IPS-20b (cell line): ENCODE measurements at regions not wholly inside any gene's neighbourhood (a gene's known extent, or its start where the extent isn't known, plus 50 kb on each side); places are given as distances from the start of the nearest gene placed in this dataset.

Source experiments
- H3K27ac ChIP-seq: one replicate; pipeline ENCODE4 v1.5.1; 2013; ENCODE audit warnings: low read length
- H3K27me3 ChIP-seq: 2 replicates; pipeline ENCODE4 v1.6.1; 2013; ENCODE audit warnings: mild to moderate bottlenecking, low read length, inconsistent platforms; ENCODE audit not compliant: insufficient read depth
- H3K36me3 ChIP-seq: 2 replicates; pipeline ENCODE4 v1.6.1; 2013; ENCODE audit warnings: low read depth, mild to moderate bottlenecking, inconsistent platforms, low read length, moderate library complexity; ENCODE audit not compliant: insufficient read depth
- H3K4me1 ChIP-seq: 2 replicates; pipeline ENCODE4 v1.6.1; 2013; ENCODE audit warnings: mild to moderate bottlenecking, control low read depth, inconsistent platforms, low read length, moderate library complexity; ENCODE audit not compliant: insufficient read depth
- H3K4me3 ChIP-seq: 2 replicates; pipeline ENCODE4 v1.5.1; 2013; ENCODE audit warnings: mild to moderate bottlenecking, low read length, inconsistent platforms
- H3K9ac ChIP-seq: 2 replicates; pipeline ENCODE4 v1.6.1; 2013; ENCODE audit warnings: low read depth, mild to moderate bottlenecking, inconsistent platforms, low read length, moderate library complexity
- H3K9me3 ChIP-seq: 2 replicates; pipeline ENCODE4 v1.6.1; 2013; ENCODE audit warnings: mild to moderate bottlenecking, low read depth, low read length, inconsistent platforms; ENCODE audit not compliant: insufficient read depth

DNA sequence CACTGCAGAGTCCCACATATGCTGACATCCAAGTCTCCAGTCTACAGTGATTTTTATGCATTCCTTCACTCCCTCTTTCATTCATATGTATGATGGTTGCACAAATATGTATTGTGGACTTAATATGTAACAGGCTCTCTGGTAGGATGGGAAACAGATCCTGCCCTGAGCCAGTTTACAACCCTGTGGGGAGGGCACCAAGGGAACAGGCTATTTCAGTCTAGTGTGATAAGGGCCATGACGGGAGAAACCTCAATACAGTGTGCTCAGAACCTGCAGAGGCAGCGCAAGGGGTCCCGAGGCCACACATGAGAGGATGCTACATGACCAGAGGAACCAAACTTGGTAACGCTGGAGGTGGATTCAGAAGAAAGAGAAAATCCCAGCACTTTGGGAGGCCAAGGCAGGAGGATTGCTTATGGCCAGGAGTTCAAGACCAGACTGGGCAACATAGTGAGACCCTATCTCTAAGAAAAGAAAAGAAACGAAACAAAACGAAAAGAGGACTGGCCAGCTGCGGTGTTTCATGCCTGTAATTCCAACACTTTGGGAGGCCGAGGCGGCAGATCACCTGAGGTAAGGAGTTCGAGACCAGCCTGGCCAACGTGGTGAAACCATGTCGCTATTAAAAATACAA is 249.8 kb upstream of the JARID2 start:
- H3K9me3 ChIP-seq, result no peaks in the 10 kb centered on the region
- no peak overlapping the region for H3K27ac ChIP-seq
- no peaks in the 10 kb centered on the region for H3K27me3 ChIP-seq
- no peak overlapping the region for H3K4me3 ChIP-seq
- H3K9ac ChIP-seq, result no peak overlapping the region
- no peaks in the 10 kb centered on the region; the same call in 1 of the 2 replicates for H3K4me1 ChIP-seq
- H3K36me3 ChIP-seq, result no peaks in the 10 kb centered on the region

DNA sequence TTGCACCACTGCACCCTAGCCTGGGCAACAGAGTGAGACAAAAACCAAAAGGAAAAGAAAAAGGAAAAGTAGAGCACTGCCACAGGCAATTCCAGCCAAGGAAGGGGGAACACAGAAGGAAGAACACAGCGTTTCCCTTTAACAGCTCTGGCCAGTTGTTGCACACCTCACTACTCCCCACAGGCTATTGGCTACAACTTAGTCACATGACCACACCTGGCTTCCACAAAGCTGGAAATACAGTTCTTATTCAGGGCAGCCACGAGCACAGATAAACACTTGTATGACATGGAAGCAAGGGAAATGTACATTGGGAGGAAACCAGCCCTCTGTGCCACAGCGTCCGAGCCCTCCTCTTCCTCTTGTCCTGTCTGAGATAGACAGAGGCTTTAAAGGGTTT is 249.0 kb upstream of the JARID2 start:
- Histone ChIP-seq H3K9ac (no peak overlapping the region), H3K4me3 (no peak overlapping the region), H3K4me1 (no peaks in the 10 kb centered on the region; the same call in 1 of the 2 replicates), H3K9me3 (no peaks in the 10 kb centered on the region), H3K36me3 (no peaks in the 10 kb centered on the region), H3K27ac (no peak overlapping the region), H3K27me3 (no peaks in the 10 kb centered on the region)

DNA sequence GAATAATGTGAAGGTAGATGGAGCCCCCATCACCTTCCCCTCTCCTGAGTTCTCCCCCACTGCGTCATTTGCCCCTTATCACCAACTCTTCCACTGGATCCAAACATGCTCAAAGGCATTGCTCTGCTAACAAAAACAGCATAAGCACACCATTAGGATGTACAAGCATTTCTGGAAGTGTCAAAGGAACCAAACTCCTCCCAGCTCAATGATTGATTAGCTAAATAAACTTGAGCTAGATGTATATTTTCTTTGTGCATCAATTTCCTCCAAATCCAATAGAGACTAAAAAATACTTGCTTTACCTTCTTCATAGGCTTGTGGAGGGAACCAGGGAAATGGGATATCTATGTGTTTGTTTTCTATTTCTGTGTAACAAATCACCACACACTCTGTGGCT is 248.4 kb upstream of the JARID2 start:
- Histone ChIP-seq H3K36me3 (no peaks in the 10 kb centered on the region), H3K4me3 (no peak overlapping the region), H3K27ac (no peak overlapping the region), H3K9me3 (no peaks in the 10 kb centered on the region), H3K4me1 (no peaks in the 10 kb centered on the region; the same call in 1 of the 2 replicates), H3K9ac (no peak overlapping the region), H3K27me3 (no peaks in the 10 kb centered on the region)

DNA sequence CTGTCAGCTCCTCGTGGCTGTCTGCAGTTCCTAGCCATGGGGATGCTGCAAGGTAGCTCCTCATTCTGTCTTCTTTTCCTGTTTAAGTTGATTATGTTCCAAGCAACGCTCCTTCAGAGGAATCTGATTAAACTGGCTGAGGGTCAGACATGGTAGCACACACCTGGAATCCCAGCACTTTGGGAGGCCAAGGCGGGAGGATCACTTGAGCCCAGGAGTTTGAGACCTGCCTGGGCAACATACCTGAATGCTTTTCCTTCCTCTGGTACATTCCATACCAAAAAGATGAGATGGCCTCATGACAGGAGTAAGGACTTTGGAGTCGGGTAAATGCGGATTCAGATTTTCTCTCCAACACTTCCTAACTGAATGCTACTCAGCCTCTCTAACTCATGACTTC is 246.8 kb upstream of the JARID2 start:
- Histone ChIP-seq H3K4me3 (no peak overlapping the region), H3K27ac (no peak overlapping the region), H3K36me3 (no peaks in the 10 kb centered on the region), H3K4me1 (no peaks in the 10 kb centered on the region; the same call in 1 of the 2 replicates), H3K27me3 (no peaks in the 10 kb centered on the region), H3K9me3 (no peaks in the 10 kb centered on the region), H3K9ac (no peak overlapping the region)

DNA sequence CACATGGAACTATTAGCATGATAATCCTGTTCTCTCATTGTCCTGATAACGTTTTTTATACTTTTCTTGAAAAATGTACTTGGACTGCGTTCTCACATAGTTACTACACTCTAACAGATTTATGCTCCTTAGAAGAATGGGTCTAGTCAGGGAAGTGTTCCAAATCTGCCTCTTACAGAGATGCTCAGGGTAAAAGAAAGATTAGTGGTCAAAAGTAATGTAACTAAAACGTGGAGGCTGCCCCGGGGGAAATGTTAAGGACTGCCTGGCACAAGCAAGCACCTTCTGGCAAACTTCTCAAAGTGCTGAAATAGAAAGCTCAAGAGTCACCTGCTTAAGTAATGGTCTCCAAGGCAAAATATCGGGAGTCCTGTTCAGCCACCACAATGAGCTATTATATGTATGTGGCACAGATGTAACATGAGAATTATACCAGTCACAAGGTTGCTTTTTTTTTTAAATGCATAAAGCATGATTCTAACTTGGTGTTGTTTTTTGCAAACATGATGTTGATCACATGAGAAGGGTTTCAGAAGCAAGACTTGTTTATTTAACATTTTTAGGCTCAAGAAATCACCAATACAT is 244.5 kb upstream of the JARID2 start:
- 0 out of 2 replicates have a peak, but pooled peaks cover 2% of the 10 kb centered on the region for H3K36me3 ChIP-seq
- no peak overlapping the region for H3K27ac ChIP-seq
- no peaks in the 10 kb centered on the region for H3K9me3 ChIP-seq
- no peaks in the 10 kb centered on the region for H3K27me3 ChIP-seq
- H3K4me3 ChIP-seq, result no peak overlapping the region
- no peak overlapping the region for H3K9ac ChIP-seq
- H3K4me1 ChIP-seq, result no peaks in the 10 kb centered on the region

DNA sequence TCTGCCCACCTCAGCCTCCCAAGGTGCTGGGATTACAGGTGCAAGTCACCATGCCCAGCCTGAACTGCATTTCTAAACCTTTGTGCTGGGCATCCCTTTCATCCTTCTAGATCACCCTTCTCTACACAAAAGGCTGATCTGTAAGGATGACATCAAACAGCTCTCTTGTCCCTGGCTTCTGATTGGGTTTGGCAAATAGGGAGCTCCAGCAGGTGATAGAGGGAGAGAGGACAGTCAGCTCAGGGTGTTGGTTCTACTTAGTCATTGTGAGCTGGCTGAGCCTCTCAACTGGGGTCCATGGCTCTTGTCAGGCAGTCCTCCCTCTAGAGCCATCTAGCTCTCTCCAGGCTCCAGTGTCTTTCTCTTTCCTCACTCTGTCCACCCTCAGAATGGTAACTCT is 237.6 kb upstream of the JARID2 start:
- Histone ChIP-seq H3K27ac (no peak overlapping the region), H3K27me3 (no peaks in the 10 kb centered on the region), H3K9ac (no peak overlapping the region), H3K4me3 (no peak overlapping the region), H3K9me3 (no peaks in the 10 kb centered on the region), H3K4me1 (no peaks in the 10 kb centered on the region), H3K36me3 (peaks cover 22% of the 10 kb centered on the region; the same call in 1 of the 2 replicates)

DNA sequence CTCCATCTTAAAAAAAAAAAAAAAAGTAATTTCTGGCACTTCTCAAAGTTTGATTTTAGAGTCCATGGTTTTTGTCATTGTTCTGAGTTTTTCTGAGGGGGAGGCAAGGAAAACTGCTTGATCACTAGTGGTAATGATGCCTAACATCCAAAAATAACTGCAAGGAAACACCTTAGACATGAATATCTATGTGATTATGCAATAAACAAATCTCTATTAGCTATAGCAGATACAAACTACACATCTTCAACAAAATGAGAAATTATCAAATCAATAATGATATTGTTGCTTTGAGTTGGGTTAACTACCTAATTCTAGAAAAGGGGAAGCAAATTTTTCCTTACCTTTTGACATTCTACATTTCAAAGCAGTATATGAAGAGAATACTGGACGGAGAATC is 230.9 kb upstream of the JARID2 start:
- peaks cover 8% of the 10 kb centered on the region; the same call in 1 of the 2 replicates for H3K4me1 ChIP-seq
- no peaks in the 10 kb centered on the region for H3K9me3 ChIP-seq
- no peak overlapping the region for H3K27ac ChIP-seq
- H3K9ac ChIP-seq, result no peak overlapping the region
- H3K27me3 ChIP-seq, result no peaks in the 10 kb centered on the region
- H3K36me3 ChIP-seq, result no peaks in the 10 kb centered on the region
- H3K4me3 ChIP-seq, result no peak overlapping the region

DNA sequence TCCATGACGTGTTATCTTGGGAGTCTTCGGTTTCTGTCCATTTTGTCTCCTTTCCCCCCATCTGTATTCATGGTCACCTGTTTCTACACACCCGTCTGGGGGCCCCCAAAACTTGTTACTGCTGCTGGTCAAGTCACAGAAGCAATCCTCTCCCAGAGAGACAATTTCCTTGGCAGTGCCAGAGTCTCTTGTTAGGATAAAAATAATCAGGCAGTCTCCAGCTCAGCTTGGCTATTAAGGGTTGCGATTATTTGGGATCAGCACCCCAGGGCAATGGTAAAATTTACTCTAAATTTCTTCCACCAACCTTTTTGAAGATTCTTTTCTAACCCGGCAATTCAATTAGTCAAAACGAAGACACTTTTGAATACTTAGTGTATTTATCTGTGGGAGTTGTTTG is 229.1 kb upstream of the JARID2 start:
- H3K9me3 ChIP-seq, result no peaks in the 10 kb centered on the region
- no peak overlapping the region for H3K9ac ChIP-seq
- no peaks in the 10 kb centered on the region for H3K36me3 ChIP-seq
- no peak overlapping the region for H3K4me3 ChIP-seq
- H3K27ac ChIP-seq, result no peak overlapping the region
- H3K27me3 ChIP-seq, result no peaks in the 10 kb centered on the region
- H3K4me1 ChIP-seq, result peaks cover 17% of the 10 kb centered on the region; the same call in 1 of the 2 replicates

DNA sequence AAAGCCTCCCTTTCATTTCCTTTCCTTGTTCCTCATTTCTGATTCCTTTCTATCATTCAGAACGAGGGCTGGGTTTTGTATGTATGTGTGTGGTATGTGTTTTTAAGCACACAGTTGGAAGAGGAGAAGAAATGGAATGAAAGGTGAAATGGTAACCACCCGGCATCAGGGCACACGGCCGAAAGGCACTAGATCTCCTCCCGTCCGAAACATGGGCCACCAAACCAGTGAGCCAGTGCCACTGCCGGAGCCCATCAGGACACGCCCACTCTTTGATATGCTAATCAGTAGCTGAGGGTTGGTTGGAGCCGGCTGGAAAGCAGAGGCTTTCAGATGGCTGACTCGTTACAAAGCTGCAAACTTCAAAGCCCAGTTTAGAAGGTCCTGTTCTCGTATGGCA is 228.6 kb upstream of the JARID2 start:
- H3K9ac ChIP-seq, result no peak overlapping the region
- no peaks in the 10 kb centered on the region for H3K27me3 ChIP-seq
- H3K4me1 ChIP-seq, result peaks cover 17% of the 10 kb centered on the region; the same call in 1 of the 2 replicates
- H3K36me3 ChIP-seq, result no peaks in the 10 kb centered on the region
- H3K27ac ChIP-seq, result no peak overlapping the region
- no peak overlapping the region for H3K4me3 ChIP-seq
- no peaks in the 10 kb centered on the region for H3K9me3 ChIP-seq

DNA sequence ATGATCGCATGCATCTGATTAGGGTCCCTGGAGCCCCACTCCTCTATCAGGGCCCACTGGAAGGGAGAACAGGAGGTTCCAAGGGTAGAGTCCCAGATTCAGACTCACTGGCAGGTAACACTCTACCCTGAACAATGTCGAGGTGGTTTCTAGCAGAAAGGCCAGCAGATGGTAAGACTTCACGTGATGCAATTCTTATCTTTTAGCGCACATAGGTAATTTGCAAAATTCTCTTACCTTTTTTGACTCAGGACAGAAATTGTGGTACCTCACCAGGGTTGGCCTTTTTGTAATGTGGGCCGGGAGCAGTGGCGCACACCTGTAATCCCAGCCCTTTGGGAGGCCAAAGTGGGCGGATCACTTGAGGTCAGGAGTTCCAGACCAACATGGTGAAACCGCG is 228.1 kb upstream of the JARID2 start:
- no peaks in the 10 kb centered on the region for H3K9me3 ChIP-seq
- no peaks in the 10 kb centered on the region for H3K27me3 ChIP-seq
- H3K4me3 ChIP-seq, result no peak overlapping the region
- H3K4me1 ChIP-seq, result peaks cover 17% of the 10 kb centered on the region; the same call in 1 of the 2 replicates
- no peaks in the 10 kb centered on the region for H3K36me3 ChIP-seq
- no peak overlapping the region for H3K27ac ChIP-seq
- no peak overlapping the region; the same call in 1 of the 2 replicates for H3K9ac ChIP-seq

DNA sequence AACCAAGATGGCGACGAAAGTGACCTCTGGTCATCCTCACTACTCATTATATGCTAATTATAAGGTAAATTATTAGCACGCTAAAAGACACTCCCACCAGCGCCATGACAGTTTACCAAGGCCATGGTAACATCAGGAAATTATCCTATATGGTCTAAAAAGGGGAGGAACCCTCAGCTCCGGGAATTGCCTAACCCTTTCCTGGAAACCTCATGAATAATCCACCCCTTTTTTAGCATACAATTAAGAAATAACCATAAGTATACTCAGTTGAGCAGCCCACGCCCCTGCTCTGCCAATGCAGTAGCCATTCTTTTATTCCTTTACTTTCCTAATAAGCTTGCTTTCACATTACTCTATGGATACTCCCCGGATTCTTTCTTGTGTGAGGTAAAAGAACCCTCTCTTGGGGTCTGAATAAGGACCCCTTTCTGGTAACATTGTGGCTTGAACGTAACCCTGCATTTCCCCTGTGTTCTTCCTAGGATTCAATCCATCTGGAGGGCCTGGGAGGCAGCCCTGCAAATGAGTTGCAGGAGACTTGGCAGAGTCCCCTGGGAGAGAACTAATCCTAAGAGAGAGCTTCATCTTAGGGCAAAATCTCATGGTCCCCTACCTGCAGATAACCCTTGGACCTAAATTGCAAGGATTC is 225.6 kb upstream of the JARID2 start:
- no peak overlapping the region for H3K9ac ChIP-seq
- H3K27ac ChIP-seq, result peak overlapping the region; percentile 19
- no peaks in the 10 kb centered on the region for H3K27me3 ChIP-seq
- H3K36me3 ChIP-seq, result no peaks in the 10 kb centered on the region
- peaks cover 17% of the 10 kb centered on the region; the same call in 1 of the 2 replicates for H3K4me1 ChIP-seq
- H3K9me3 ChIP-seq, result no peaks in the 10 kb centered on the region
- H3K4me3 ChIP-seq, result no peak overlapping the region

DNA sequence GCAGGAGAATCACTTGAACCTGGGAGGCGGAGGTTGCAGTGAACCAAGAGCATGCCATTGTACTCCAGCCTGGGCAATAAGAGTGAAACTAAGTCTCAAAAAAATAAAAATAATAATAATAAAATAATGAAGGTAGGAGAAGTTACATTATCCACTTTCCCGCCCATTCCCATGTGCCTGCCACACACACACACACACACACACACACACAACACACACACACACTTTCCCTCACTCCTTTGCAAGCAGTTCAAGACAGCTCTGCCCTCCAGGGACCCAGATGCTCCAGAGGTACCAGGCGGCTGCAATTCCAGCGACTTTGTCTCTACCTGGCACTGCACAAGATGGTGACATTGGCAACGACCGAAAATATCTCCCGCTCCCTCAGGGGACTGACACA is 224.8 kb upstream of the JARID2 start:
- H3K9ac ChIP-seq, result peak overlapping the region; percentile 83; the same call in 1 of the 2 replicates
- H3K27me3 ChIP-seq, result no peaks in the 10 kb centered on the region
- H3K27ac ChIP-seq, result peak overlapping the region; percentile 57
- H3K4me3 ChIP-seq, result peak overlapping the region; percentile 71
- H3K4me1 ChIP-seq, result peaks cover 17% of the 10 kb centered on the region; the same call in 1 of the 2 replicates
- H3K9me3 ChIP-seq, result no peaks in the 10 kb centered on the region
- no peaks in the 10 kb centered on the region for H3K36me3 ChIP-seq
